Liver (tissue), 8 donors: ENCODE measurements at regions not wholly inside any gene's neighbourhood (a gene's known extent, or its start where the extent isn't known, plus 50 kb on each side); places are given as distances from the start of the nearest gene placed in this dataset.

Source experiments
- DNase-seq: peaks from one replicate; pipeline ENCODE4 v3.0.0-alpha.2; 2017; ENCODE audit warnings: low spot score
- H3K27ac ChIP-seq, 2 donors: one replicate each; pipeline ENCODE4 v1.7.0; 2013; ENCODE audit warnings: inconsistent platforms in 2 of 2, low read length in 2 of 2, control low read depth in 1 of 2, low read depth in 1 of 2, mild to moderate bottlenecking in 1 of 2
- H3K27me3 ChIP-seq, 4 donors: one replicate each; pipeline versions ENCODE4 v1.6.1 to v1.7.0; 2013; ENCODE audit warnings: low read length in 3 of 4, inconsistent platforms in 1 of 4, mild to moderate bottlenecking in 1 of 4, moderate library complexity in 1 of 4; ENCODE audit not compliant: control insufficient read depth in 4 of 4, insufficient read depth in 4 of 4
- H3K36me3 ChIP-seq, 4 donors: one replicate each; pipeline versions ENCODE4 v1.6.1 to v1.7.0; 2013; ENCODE audit warnings: low read length in 3 of 4, mild to moderate bottlenecking in 3 of 4, low read depth in 1 of 4, moderate library complexity in 1 of 4; ENCODE audit not compliant: control insufficient read depth in 4 of 4, insufficient read depth in 3 of 4
- H3K4me1 ChIP-seq, 4 donors: one replicate each; pipeline versions ENCODE4 v1.6.1 to v1.7.0; 2013; ENCODE audit warnings: low read length in 3 of 4, mild to moderate bottlenecking in 3 of 4, moderate library complexity in 1 of 4; ENCODE audit not compliant: control insufficient read depth in 4 of 4, insufficient read depth in 4 of 4
- H3K4me3 ChIP-seq, 3 donors: one replicate each; pipeline versions ENCODE4 v1.6.1 to v1.7.0; 2013; ENCODE audit warnings: low read length in 3 of 3, control low read depth in 1 of 3, low read depth in 1 of 3, mild to moderate bottlenecking in 1 of 3
- H3K9ac ChIP-seq, 2 donors: one replicate each; pipeline ENCODE4 v1.7.0; 2013; ENCODE audit warnings: low read length in 2 of 2, mild to moderate bottlenecking in 2 of 2, moderate library complexity in 2 of 2, control low read depth in 1 of 2, low read depth in 1 of 2
- H3K9me3 ChIP-seq, 4 donors: one replicate each; pipeline versions ENCODE4 v1.6.1 to v1.7.0; 2013; ENCODE audit warnings: low read length in 3 of 4; ENCODE audit not compliant: control insufficient read depth in 4 of 4
- ATF3 ChIP-seq: IDR thresholded peaks from 2 replicates; pipeline ENCODE4 v1.6.1; 2016; ENCODE audit warnings: antibody characterized with exemption
- EGR1 ChIP-seq, 2 donors: IDR thresholded peaks; 2 replicates each; pipeline ENCODE4 v1.6.1; 2016 to 2018; ENCODE audit warnings: antibody characterized with exemption in 2 of 2, low read depth in 2 of 2
- FOXA1 ChIP-seq: IDR thresholded peaks from 2 replicates; pipeline ENCODE4 v1.6.1; 2016; ENCODE audit warnings: antibody characterized with exemption
- FOXA2 ChIP-seq: IDR thresholded peaks from 2 replicates; pipeline ENCODE4 v1.6.1; 2016; ENCODE audit warnings: antibody characterized with exemption
- GABPA ChIP-seq, 2 donors: IDR thresholded peaks in 1 of 2; conservative IDR thresholded peaks in 1 of 2; 2 replicates each; pipeline ENCODE4 v1.6.1; 2016; ENCODE audit warnings: antibody characterized with exemption in 2 of 2, mild to moderate bottlenecking in 1 of 2, moderate library complexity in 1 of 2
- HNF4A ChIP-seq, 2 donors: conservative IDR thresholded peaks; 2 replicates each; pipeline ENCODE4 v1.6.1; 2016; ENCODE audit warnings: antibody characterized with exemption in 2 of 2, mild to moderate bottlenecking in 2 of 2
- HNF4G ChIP-seq: IDR thresholded peaks from 2 replicates; pipeline ENCODE4 v1.6.1; 2016; ENCODE audit warnings: antibody characterized with exemption
- MAX ChIP-seq: IDR thresholded peaks from 2 replicates; pipeline ENCODE4 v1.6.1; 2016; ENCODE audit warnings: antibody characterized with exemption
- RAD21 ChIP-seq, 2 donors: IDR thresholded peaks; 2 replicates each; pipeline ENCODE4 v1.6.1; 2016; ENCODE audit warnings: antibody characterized with exemption in 2 of 2, mild to moderate bottlenecking in 2 of 2
- RXRA ChIP-seq, 2 donors: IDR thresholded peaks; 2 replicates each; pipeline ENCODE4 v1.6.1; 2017 to 2018; ENCODE audit warnings: antibody characterized with exemption in 2 of 2, mild to moderate bottlenecking in 1 of 2
- YY1 ChIP-seq: IDR thresholded peaks from 2 replicates; pipeline ENCODE4 v1.6.1; 2016; ENCODE audit warnings: antibody characterized with exemption, mild to moderate bottlenecking
- ZBTB33 ChIP-seq: IDR thresholded peaks from 2 replicates; pipeline ENCODE4 v1.6.1; 2016; ENCODE audit warnings: antibody characterized with exemption
- WGBS: extraction: QIAGEN DNeasy Blood & Tissue Kit; methylation state at CpG from one replicate; pipeline ENCODE4 v1.1.7; 2013; 5-methylcytosine and 5-hydroxymethylcytosine counted together
- TF ChIP-seq, protein P1 (sequence below): fragments of 150-350 bp; IDR thresholded peaks from 2 replicates; pipeline ENCODE4 v1.5.1; 2017; ENCODE audit warnings: improper control_type of control experiment, low read depth, low read length; ENCODE audit not compliant: missing input control
- donor health status: healthy.
- donor health status: healthy.
- donor health status: healthy.
- donor health status: healthy.
- donor health status: healthy.

DNA sequence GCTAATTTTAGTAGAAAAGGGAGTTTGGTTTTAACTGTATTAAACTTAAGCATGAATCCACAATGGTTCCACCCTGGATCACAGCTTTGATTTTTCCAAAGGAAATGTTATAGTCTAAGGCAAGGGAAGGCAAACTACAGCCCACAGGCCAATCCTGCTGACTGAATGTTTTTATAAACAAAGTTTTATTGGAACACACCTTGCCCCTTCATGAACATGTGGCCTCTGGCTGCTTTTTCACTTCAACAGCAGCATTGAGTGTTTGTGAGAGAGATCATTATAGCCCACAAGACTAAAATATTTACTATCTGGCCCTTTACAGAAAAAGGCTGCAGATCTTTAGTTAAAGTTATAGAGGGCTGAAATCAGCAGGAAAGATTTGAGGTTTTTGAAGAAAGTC is 198.7 kb downstream of the IRS2 start:
- no peak overlapping the region for H3K9ac ChIP-seq
- H3K4me3 ChIP-seq: no peak overlapping the region
- TF ChIP-seq ATF3: no peak
- TF ChIP-seq EGR1 (IDR thresholded peaks at IDR 0.05; ENCODE audit: low read depth in 2 of 2): no peak
- no peak for TF ChIP-seq FOXA1
- TF ChIP-seq, protein P1, sequence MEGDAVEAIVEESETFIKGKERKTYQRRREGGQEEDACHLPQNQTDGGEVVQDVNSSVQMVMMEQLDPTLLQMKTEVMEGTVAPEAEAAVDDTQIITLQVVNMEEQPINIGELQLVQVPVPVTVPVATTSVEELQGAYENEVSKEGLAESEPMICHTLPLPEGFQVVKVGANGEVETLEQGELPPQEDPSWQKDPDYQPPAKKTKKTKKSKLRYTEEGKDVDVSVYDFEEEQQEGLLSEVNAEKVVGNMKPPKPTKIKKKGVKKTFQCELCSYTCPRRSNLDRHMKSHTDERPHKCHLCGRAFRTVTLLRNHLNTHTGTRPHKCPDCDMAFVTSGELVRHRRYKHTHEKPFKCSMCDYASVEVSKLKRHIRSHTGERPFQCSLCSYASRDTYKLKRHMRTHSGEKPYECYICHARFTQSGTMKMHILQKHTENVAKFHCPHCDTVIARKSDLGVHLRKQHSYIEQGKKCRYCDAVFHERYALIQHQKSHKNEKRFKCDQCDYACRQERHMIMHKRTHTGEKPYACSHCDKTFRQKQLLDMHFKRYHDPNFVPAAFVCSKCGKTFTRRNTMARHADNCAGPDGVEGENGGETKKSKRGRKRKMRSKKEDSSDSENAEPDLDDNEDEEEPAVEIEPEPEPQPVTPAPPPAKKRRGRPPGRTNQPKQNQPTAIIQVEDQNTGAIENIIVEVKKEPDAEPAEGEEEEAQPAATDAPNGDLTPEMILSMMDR: no peak
- no peak for TF ChIP-seq HNF4G
- H3K27me3 ChIP-seq: no peaks in the 10 kb centered on the region
- no peak overlapping the region for H3K27ac ChIP-seq
- DNase-seq: no peak
- H3K36me3 ChIP-seq: no peaks in the 10 kb centered on the region
- H3K4me1 ChIP-seq: peaks cover 2 to 10% (median 3%) of the 10 kb centered on the region in 4 donors
- no peaks in the 10 kb centered on the region for H3K9me3 ChIP-seq

- Histone ChIP-seq H3K9me3 (no peaks in the 10 kb centered on the region), H3K9ac (no peak overlapping the region), H3K27me3 (no peaks in the 10 kb centered on the region), H3K4me1 (peaks cover 0 to 3% (median under 1%) of the 10 kb centered on the region in 4 donors), H3K4me3 (no peak overlapping the region), H3K27ac (no peak overlapping the region), H3K36me3 (no peaks in the 10 kb centered on the region)
- TF ChIP-seq RAD21 (IDR thresholded peaks at IDR 0.05) (peak in 1 of 2 donors; percentile 31), HNF4A (conservative IDR thresholded peaks at IDR 0.05) (peak; percentile 13 to 35), RXRA (IDR thresholded peaks at IDR 0.05) (peak in 1 of 2 donors; percentile 16), FOXA1 (no peak)
- no peak for DNase-seq
- WGBS: 60% methylated on average over 9 of the region's 9 CpGs
Measured at GRCh38 chr13:109586509-109587346, 199.7 kb downstream of the IRS2 start.

DNA sequence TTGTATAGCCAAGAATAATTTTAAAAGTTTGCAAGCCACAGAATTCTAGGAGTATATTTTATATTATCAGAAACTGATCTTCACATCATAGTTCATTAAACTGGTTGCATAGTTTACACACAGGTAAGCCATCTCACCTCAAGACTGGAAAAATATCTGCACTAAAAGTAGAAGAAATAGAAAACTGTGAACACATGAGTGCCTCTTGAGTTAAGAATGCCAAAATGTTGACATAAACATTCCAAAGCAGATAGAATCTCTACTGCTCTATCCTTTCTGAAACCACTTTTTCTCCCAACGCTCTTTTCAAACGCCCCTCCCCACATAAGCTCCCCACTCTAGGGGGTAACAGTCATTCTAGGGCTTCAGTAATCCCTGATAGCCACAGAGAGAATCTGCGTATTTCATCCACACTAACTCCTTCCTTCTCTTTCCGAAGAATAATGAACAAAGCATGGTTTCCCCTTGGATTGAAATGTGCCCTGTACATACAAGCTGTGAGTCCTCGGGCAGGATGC is 201.5 kb downstream of the IRS2 start:
- H3K4me1 ChIP-seq: peaks cover 0 to 3% (median 0%) of the 10 kb centered on the region in 4 donors
- H3K9me3 ChIP-seq: no peaks in the 10 kb centered on the region
- WGBS: 66% methylated on average over 5 of the region's 5 CpGs
- H3K4me3 ChIP-seq: no peak overlapping the region
- H3K27ac ChIP-seq: no peak overlapping the region
- no peaks in the 10 kb centered on the region for H3K36me3 ChIP-seq
- no peaks in the 10 kb centered on the region for H3K27me3 ChIP-seq
- no peak overlapping the region for H3K9ac ChIP-seq
- DNase-seq: no peak
- no peak for TF ChIP-seq MAX
- no peak for TF ChIP-seq ZBTB33
- no peak for TF ChIP-seq GABPA (IDR thresholded peaks at IDR 0.05 in 1 of 2, conservative IDR thresholded peaks at IDR 0.05 in 1 of 2)
- TF ChIP-seq YY1: no peak
- no peak for TF ChIP-seq FOXA1
- no peak for TF ChIP-seq HNF4G
- no peak for TF ChIP-seq ATF3
- no peak for TF ChIP-seq FOXA2
